NT2/D1 (cell line): ENCODE measurements at regions not wholly inside any gene's neighbourhood (a gene's known extent, or its start where the extent isn't known, plus 50 kb on each side); places are given as distances from the start of the nearest gene placed in this dataset.

Experiments used
- SUZ12 ChIP-seq: IDR thresholded peaks from 2 replicates; pipeline ENCODE4 v1.6.1; 2011; ENCODE audit not compliant: insufficient read length, insufficient read depth; ENCODE audit errors: extremely low read depth
- YY1 ChIP-seq: IDR thresholded peaks from 2 replicates; pipeline ENCODE4 v1.6.1; 2011; ENCODE audit not compliant: insufficient read length, insufficient read depth
- ZNF274 ChIP-seq: IDR thresholded peaks from 2 replicates; pipeline ENCODE4 v1.6.1; 2011; ENCODE audit warnings: mild to moderate bottlenecking, low read depth, low read length

DNA sequence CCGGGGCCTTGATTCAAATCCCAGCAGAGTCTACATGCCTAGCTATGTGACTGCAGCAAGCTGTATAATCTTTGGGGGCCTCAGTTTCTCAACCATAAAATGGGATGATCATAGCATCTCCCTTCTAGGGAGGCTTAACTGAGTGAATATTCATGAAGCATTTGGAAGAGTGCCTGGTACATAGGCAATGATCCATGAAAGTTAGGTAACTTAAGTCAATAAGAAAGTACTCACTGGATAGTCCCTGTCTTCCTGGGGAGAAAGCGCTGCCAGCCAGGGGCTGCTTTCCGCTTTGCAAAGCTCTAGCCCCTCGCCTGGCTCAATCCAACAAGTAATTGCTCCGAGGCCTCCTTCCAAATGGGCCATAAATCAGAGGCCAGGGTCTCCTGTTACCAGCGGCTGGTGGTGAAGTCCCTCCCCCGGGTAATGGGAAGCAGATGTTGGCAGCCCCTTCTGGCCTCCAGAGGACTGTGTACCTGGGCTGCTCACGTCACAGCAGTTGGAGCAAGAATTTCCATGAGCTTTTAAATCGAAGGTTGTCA, 521.9 kb upstream of the PROK2 start:
- TF ChIP-seq ZNF274 (no peak), SUZ12 (no peak), YY1 (no peak)
